AG08396 (cell line): ENCODE measurements at regions not wholly inside any gene's neighbourhood (a gene's known extent, or its start where the extent isn't known, plus 50 kb on each side); places are given as distances from the start of the nearest gene placed in this dataset.

Experiments
- DNase-seq: peaks from one replicate; pipeline ENCODE4 v3.0.0; 2012; ENCODE audit warnings: low spot score, mixed read lengths

- no peak for DNase-seq
Observed at GRCh38 chr2:19592197-19592596, 233.8 kb upstream of the OSR1 start.

GRCh38 chr2:19589791-19590190 is 231.4 kb upstream of the OSR1 start:
- no peak for DNase-seq

DNA sequence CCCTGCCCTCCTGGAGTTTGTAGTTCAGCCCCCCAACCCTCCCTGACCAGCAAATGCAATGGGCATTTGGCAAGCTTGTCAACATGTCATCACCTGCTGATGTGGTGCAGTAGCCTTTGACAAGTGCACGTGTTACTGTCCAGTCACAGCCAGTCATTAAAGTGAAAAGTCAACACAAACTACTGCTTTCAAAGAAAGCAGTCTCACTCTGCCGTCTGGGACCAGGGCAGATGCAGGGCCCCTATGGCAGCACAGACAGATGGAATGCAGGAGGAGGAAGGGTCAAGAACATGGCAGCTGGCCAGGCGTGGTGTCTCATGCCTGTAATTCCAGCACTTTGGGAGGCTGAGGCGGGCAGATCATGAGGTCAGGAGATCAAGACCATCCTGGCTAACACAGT is 222.4 kb upstream of the OSR1 start:
- no peak for DNase-seq

DNA sequence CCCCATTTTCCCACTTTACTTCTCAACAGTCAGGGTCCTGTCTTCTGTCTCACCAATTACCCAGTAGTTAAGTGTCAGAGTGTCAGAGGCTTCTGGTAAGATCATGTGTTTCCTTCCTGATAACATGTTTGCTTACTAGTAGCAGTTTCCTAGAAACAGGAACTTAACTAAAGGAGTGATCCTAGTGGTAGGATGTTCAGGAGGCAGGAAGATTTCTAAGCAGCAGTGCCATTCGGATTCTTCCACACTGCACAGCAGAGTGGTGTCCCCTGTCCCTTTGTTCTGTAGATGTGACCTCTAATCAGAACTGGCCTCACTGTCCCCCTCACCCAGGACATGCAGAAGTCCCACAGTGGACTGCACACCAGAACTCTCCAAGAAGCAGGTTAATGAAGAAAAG is 221.8 kb upstream of the OSR1 start:
- no peak for DNase-seq

- no peak for DNase-seq
Observed at GRCh38 chr2:19579461-19579860, 221.0 kb upstream of the OSR1 start.

DNA sequence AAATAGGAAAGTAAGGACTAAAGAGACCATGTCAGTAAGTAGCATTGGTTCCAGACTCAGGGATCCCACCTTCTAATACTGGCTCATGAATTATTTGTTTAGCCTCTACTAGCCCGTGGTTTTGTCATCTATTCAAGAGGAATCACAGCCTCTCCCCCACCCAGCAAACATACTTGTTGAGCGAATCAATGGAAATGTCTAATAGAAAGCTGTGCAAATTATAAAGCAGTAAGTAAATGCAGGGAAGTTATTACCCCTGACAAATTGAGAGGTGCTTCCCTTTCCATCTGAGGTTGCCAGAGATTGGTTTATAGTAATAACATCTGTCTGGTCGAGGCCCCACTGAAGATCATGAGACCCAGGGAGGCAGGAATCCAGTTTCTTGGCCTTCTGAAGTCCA is 219.3 kb upstream of the OSR1 start:
- DNase-seq: no peak

GRCh38 chr2:19576411-19576810 is 218.0 kb upstream of the OSR1 start:
- DNase-seq: no peak

DNA sequence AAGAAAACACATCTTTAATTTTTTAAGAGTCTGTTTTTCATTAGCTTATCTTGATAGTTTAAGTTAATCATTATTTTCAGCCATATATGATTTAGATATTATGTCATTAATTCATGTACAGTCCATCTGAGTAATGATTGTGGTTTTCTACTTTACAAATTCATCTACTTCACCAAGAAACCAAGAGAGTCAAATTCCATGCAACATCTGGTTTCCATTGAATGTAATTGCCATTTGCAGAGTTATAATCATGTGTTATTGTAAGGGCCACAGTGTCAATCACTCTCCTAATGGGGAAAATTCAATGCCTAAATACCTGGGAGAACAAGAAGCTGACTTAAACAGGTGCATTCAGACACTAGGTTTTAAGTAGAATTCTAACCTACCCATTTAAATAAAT is 217.2 kb upstream of the OSR1 start:
- DNase-seq: no peak

DNA sequence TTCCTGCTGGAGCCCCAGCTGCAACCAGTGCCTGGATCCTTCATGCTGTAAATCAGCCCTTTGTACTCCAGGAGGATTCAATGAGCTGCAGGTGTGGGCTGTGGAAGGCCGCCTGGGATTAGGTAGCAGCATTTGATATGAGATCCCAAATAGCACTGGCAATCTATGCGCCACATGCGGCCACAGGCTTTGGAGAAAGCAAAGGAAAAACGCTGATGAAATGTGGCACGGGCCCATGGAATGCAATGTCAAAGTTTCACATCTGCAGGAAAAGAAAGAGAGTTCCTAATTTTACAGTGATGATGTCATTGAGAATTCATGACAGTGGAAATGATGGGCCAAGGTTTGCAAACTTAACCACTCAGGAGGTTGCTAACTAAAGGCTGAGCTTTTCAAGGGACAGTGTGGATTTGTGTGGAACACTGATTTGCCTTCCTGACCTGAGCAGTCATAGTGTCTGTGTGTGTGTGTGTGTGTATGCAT is 216.4 kb upstream of the OSR1 start:
- peak; percentile 54 for DNase-seq

GRCh38 chr2:19573784-19574183 is 215.4 kb upstream of the OSR1 start:
- no peak for DNase-seq

DNA sequence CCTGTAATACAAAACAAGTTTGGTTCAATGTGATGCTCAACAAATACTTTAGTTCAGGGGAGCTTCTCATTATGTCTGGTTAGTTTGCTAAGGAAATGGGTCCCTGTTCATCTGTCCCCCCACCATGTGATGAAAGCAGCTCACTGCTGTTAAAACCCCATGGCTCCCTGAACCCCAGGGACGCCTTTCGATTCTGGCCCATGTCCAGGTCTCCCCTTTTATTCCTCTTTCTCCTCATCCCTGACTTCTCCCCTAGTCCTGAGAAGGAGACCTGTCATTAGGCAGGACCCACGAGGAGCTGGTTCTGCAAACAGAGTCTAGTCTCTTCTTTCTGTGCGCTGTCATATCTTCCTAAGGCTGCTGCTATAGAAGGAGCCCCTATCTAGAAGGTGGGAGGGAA is 213.3 kb upstream of the OSR1 start:
- DNase-seq: no peak

DNA sequence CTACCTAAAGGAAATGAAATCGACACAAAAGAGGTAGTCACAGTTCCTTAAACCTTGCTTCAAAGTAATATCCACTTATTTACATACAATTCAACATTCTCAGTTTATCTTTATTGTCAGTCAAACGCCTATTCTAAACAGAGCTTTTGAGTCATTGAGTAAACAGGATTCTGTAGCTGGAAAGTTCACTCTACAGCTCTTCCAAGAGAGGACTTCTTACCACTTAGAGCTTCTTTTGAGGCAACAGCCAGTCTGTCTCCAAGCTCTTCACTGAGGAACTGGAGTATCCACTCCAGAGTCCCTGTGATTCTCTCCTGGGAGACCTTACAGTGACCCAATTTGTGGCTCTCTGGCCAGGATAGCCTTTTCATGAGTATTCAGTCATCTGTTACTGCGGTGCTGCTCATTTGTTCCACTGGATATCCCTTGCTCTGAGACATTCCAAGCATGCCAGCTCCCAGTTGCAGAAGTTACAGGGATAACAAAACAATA is 210.9 kb upstream of the OSR1 start:
- no peak for DNase-seq

GRCh38 chr2:19568809-19569208 is 210.4 kb upstream of the OSR1 start:
- DNase-seq: no peak

DNA sequence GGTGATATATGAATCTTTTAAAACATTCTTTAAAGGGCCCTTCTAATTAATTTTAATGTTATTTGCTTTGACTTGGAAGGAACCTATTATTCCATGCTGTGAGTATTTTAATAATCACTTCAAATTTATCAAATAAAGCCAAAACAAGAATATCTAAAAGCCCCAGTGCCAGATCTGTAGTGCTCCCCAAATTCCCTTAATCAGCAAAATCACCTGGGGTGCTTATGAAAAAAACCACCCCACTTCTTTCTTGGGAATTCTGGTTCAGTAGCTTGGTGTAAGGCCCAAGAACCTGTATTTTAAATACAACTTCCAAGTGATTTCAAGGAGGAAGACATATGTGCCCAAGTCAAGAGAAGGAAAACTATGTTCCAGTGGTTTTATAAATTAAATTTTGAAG is 202.4 kb upstream of the OSR1 start:
- no peak for DNase-seq

DNA sequence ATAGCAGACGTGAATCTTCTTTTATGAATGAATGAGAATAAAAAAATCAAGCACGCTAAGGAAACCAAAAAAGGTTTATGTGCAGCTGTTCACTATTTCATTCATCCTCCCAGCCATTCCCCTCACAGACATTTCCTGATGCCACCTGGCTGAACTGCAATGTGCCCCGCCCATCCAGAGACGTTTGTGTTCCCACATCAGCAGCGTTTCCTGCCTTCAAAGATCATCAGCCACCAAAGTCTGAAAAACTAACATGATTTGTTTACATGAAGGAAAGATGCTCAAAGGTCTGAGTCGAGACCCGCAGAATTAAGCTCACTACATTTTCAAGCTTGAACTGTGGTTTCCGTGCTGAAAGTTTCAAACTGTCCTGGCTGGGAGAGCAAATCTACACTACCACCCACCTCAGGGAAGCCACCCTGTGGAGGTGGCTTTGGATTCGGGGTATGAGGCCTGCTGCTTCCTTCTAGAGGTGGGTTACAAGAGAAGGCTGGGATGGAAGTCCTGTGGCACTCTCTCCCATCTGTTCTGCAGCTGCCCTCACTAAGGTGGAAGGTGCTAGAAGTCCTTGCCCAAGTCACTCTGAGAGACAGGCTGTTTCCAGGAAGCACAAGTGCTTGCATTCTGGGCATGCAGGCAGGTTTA is 201.3 kb upstream of the OSR1 start:
- no peak for DNase-seq

DNA sequence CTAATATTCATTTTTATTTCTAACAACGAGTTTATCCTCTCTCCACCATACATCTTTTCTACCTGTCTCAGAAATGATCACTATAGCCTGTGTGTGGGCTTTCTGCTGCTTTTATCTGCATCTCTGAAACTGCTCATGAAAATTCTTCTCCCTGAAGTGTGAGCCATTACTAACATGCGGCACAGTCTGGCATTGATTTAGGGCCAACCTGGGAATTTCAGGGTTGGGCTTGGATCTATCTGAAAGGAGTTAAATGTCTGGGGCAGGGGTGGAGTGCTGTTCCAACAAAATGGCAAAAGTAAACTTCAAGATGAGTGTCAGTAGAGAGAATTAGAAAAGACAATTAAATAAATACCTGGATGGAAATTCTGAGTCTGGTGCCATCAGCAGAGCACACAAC is 198.2 kb upstream of the OSR1 start:
- no peak for DNase-seq

- no peak for DNase-seq
Observed at GRCh38 chr2:19554520-19554919, 196.1 kb upstream of the OSR1 start.

GRCh38 chr2:19552270-19552669 is 193.8 kb upstream of the OSR1 start:
- DNase-seq: no peak

DNA sequence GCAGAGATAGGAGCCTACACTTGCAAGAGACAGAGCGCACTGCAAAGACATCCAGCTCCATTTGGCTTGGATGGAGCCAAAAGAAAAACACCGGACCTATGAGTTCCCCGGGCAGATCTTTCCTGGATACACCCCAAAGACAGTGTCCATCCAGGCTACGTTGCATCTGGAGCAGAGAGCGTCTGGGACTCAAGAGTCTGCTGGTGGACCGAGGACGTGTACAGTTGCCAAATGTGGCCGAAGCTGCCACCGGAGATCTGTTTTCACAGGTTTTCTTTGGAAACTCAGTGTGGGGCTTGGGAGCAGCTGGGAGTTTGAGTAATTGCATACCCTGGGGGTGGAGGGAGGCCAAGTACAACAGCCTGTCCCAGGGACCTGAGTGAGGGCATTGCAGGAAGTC is 192.3 kb upstream of the OSR1 start:
- DNase-seq: no peak

- DNase-seq: no peak
Observed at GRCh38 chr2:19549821-19550220, 191.4 kb upstream of the OSR1 start.

DNA sequence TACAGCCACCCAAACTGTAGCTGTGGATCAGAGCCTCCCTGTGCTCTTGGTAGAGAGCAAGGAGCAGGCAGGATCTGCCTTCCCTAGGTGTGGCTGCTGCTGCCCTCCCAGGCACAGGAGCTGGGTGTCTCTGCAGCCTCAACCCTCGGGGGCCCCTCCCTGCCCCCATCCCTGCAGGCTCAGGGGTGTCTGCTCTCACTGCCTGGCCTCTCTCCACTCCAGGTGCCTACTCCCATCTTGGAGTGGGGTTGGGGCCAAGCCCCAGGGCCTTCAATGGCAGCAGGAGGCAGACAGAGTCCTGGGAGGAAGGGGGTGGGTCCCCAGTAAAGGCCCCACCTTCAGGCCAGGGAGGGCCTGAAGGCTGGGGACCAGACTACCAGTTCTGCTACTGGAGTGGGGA is 189.7 kb upstream of the OSR1 start:
- no peak for DNase-seq

DNA sequence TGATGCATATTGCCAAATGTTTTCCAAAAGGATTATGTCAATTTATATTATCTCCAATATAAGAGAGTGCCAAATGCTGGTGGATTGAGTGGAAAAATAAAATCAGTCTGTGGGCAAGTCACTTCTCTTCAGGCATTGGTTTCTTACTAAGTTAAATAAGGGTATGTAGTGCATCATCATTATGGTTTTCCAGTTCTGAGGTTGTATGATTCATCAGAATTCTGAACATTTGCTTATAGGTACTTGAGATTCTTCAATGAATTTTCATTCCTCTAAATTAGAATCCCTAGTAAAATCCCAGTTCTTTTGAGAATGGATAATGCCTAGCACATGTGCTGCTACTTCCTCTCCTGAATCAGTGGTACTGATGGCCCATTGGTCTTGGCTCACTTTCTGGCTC is 188.9 kb upstream of the OSR1 start:
- DNase-seq: no peak

- DNase-seq: no peak
Observed at GRCh38 chr2:19545507-19545906, 187.1 kb upstream of the OSR1 start.

DNA sequence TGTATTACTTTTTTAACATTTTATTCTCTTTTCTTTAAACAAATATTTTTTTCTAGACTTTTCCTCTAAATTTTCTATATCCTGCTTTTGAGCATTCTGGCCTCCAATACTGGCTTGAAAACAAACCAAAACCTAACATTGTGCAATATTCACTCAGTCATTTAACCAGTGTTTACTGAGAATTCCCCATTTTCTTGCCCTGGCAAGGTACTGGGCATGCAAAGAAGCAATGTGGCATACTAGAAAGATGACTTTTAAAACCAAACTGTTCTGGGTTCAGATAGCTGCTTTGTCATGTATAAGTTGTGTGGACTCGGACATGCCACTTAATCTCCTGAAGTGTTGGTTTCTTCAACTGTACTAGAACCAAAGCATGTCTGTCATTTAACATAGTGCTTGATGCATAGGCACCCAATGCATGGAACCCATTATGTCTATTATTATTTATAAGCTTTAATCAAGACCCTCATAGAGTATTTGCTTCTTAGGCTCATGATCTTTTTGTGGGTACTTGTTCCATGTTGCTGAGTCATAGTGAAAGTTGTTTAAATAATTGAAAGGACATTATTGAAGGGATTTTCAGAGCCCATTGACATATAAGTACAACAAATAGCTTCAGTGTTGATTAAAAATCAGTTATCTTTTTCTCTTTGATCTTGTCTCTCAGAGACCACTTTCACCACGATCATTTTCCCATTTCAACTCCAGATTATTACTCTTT is 185.4 kb upstream of the OSR1 start:
- DNase-seq: no peak
